KOPT-K1 (cell line): ENCODE measurements at regions not wholly inside any gene's neighbourhood (a gene's known extent, or its start where the extent isn't known, plus 50 kb on each side); places are given as distances from the start of the nearest gene placed in this dataset.

Experiments used
- H3K27ac ChIP-seq: fragments of 200-600 bp; sonication (generic); 2 replicates; pipeline ENCODE4 v1.5.1; 2016; ENCODE audit warnings: antibody characterized with exemption, mild to moderate bottlenecking, low read depth, low read length; ENCODE audit not compliant: poor library complexity, severe bottlenecking
- H3K36me3 ChIP-seq: fragments of 200-600 bp; sonication (generic); 2 replicates; pipeline ENCODE4 v1.5.1; 2017; ENCODE audit warnings: antibody characterized with exemption, mild to moderate bottlenecking, low read length, moderate library complexity; ENCODE audit not compliant: insufficient read depth
- H3K9me3 ChIP-seq: fragments of 200-600 bp; sonication (generic); 2 replicates; pipeline ENCODE4 v1.5.1; 2017; ENCODE audit warnings: antibody characterized with exemption, low read length, mild to moderate bottlenecking; ENCODE audit not compliant: insufficient read depth, poor library complexity, severe bottlenecking

DNA sequence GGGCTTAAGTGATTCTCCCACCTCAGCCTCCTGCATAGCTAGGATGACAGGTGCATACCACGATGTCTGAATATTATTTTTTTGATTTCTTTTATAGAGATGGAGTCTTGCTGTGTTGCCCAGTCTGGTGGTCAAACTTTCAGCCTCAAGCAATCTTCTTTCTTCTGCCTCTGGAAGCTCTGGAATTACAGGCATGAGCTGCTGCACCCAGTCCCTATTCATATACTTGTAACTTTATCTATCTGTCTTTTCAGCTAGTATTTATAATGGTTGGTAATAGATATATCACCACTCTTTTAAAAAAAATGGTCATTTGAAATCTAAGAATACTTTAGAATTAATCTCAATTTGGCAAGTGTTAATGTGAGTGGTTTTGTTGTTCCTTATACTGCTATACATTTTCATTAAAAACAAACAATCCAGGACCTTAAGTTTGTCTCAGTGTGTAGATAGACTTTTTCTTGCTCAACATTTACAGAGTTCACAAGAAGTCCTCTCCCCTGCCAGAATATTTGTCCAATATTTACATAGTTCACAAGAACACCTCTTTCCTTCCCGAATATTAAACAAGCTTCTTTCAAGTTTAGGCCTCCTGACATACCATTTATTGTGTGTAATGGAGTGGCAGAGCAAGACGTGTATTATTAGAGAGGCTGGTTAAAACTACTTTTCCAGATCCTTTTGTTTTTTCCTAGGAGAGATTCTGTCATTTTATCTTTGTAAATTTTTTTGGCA is 1197.4 kb upstream of the ADGRL3 start:
- H3K9me3 ChIP-seq = no peaks in the 10 kb centered on the region
- H3K27ac ChIP-seq = no peak overlapping the region
- H3K36me3 ChIP-seq = no peaks in the 10 kb centered on the region

DNA sequence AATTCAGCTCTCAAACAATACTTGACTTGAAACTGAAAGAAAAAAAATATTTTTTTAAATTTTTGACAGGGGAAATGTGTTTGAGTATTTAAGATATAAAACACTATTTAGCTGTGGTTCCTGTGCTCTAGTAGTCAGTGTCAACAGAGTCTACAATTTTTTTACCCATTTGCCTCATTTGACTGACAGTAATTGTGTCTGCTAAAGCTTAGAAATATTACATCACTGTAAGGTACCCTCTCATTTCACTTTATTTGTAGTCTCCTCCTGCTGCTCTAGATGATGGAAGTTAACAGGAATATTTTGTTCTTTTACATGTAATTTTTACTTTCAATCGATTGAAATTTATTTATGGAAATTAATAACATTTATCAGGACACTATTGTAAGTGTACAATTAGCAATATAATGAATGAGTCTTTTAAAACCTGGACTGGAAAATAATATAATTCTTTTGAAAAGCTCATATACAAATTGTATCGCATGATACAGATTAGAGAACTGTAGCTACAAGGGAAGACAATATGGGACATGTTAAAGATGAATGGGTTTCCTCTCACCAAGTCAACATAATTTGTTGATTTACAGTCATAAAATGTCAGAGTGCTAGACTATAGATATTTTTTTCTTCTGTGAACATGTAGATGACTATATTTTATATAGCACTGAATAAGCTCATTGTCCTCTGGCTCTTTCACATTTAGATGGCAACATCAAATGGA is 1186.5 kb upstream of the ADGRL3 start:
- no peaks in the 10 kb centered on the region for H3K36me3 ChIP-seq
- no peaks in the 10 kb centered on the region for H3K9me3 ChIP-seq
- no peak overlapping the region for H3K27ac ChIP-seq

DNA sequence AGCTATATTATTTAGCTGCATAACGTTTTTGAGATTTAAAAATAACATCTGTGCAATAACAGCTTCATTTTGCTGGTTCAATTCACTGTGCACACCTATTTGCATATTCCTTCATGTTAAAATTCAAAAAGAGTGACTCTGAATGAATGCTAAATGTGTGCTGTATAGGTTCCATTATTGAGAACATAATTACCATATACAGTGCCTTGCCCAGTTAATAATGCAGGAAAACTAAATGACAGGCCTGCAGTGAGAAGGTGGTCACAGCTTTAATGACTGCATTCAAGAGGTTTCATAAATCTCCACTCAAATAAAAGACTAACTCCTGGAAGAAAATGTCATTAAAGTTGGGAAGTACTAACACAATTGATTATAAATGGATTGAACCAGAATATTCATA is 1183.2 kb upstream of the ADGRL3 start:
- no peaks in the 10 kb centered on the region for H3K9me3 ChIP-seq
- no peak overlapping the region for H3K27ac ChIP-seq
- H3K36me3 ChIP-seq = no peaks in the 10 kb centered on the region

DNA sequence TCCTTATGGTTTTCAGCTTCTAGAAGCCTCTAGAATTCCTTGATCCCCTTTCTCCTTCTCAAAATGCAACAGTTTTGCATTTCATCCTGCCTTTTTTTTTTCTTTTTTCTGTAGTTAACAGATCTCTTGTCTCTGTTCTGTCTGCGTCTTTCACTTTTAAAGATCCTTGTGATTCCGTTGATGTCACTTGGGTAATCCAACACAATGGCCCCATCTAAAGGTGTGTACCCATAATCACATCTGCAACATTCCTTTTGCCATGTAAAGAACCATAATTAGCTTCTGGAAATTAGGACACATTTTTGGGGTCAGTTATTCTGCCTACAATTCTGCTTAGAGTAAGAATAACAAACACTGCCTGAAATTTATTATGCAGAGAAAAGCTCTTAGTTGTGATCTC is 1180.9 kb upstream of the ADGRL3 start:
- Histone ChIP-seq H3K36me3 (no peaks in the 10 kb centered on the region), H3K27ac (no peak overlapping the region), H3K9me3 (no peaks in the 10 kb centered on the region)

DNA sequence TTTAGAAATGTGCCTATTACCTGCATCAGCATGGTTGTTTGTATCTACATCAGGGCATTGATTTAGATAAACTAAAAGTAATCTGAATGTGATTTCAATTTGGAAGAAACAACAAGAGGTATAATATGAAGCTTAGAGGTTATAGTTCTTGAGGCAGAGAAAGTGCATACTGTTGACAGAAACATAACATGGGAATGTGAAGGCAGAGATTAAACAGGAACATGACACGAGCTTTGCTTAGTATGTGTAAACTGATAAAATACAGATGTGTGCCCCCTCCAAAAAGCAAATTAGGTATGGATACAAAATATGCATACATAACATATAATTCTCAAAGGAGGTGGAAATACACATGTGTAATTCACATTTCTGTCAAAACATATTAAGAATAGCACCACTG is 1180.2 kb upstream of the ADGRL3 start:
- Histone ChIP-seq H3K9me3 (no peaks in the 10 kb centered on the region), H3K36me3 (no peaks in the 10 kb centered on the region), H3K27ac (no peak overlapping the region)

DNA sequence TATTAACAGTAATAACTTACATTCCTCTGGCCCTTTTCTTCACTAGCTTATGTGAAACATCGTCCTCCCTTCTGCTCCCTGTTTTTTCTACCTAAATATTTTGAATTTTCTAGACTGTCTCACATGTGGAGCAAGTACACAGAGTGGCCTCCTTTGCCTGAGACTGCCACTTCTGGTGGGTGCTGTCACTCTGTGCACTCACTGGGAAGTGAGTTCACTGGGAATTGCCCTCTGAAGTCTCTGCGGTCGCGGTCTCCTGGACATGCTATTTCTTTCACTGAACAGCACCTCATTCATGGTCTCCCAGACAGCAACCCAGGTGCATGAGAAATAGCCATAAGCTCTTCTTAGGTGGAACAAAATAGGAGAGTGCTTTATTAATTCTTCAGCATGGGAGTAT is 1179.7 kb upstream of the ADGRL3 start:
- H3K36me3 ChIP-seq = no peaks in the 10 kb centered on the region
- H3K9me3 ChIP-seq = no peaks in the 10 kb centered on the region
- H3K27ac ChIP-seq = no peak overlapping the region

DNA sequence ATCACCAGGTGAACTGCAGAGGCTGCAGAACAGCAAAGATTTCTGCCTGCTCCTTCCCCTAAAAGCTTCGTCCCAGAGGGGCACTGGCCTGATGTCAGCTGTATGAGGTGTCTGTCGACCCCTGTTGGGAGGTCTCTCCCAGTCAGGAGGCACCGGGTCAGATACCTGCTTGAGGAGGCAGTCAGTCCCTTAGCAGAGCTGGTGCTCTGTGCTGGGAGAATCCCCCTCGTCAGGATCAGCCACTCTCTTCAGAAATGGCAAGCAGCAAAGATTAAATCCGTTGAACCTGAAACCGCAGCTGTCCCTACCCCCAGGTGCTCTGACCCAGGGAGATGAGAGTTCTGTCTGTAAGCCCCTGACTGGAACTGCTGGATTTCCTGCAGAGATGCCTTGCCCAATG is 1166.3 kb upstream of the ADGRL3 start:
- H3K27ac ChIP-seq = no peak overlapping the region
- no peaks in the 10 kb centered on the region for H3K36me3 ChIP-seq
- H3K9me3 ChIP-seq = no peaks in the 10 kb centered on the region

DNA sequence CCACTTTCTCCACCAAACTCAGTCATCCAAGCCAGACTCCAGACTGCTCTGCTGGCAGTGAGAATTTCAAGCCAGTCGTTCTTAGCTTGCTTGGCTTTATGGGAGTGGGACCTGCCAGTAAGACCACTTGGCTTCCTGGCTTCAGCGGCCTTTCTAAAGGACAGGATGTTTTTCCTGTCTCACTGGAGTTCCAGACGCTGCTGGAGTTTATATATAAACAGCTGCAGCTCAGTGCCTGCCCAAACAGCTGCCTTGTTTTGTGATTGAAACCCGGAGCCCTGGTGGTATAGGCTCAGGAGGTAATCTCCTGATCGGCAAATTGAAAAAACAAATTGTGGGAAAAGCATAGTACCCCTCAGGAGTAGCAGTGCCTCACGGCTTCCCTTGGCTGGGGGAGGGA is 1165.8 kb upstream of the ADGRL3 start:
- H3K27ac ChIP-seq = no peak overlapping the region
- no peaks in the 10 kb centered on the region for H3K36me3 ChIP-seq
- H3K9me3 ChIP-seq = no peaks in the 10 kb centered on the region

DNA sequence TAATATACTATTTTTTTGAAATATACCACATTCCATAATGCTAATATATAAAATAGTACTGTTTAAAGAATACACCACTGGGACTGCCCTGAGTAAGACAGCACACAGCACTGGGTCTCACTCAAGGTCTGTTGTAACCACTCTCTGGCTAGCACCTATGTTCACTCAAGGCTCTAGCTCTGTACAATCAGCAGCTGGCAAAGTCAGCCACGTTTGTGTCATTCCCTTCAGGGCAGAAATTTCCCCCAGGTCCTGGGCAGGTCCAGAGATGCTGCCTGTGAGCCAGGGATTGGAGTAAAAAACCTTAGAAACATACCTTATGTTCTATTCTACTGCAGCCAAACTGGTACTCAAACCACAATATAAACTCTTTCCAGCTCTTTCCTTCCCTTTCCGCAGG is 1160.2 kb upstream of the ADGRL3 start:
- H3K9me3 ChIP-seq = no peaks in the 10 kb centered on the region
- no peaks in the 10 kb centered on the region for H3K36me3 ChIP-seq
- no peak overlapping the region for H3K27ac ChIP-seq

DNA sequence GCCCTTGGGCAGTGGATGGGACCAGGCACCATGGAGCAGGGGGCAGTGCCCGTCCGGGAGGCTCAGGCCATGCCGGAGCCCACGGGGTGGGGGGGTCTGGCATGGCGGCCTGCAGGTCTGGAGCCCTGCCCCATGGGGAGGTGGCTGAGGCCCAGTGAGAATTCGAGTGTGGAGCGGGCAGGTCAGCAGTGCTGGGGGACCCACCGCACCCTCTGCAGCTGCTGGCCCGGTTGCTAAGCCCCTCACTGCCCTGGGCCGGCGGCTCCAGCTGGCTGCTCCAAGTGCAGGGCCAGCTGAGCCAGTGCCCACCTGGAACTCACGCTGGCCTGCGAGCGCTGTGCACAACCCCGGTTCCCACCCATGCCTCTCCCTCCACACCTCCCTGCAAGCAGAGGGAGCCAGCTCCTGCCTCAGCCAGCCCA is 1157.9 kb upstream of the ADGRL3 start:
- Histone ChIP-seq H3K27ac (no peak overlapping the region), H3K36me3 (no peaks in the 10 kb centered on the region), H3K9me3 (no peaks in the 10 kb centered on the region)

DNA sequence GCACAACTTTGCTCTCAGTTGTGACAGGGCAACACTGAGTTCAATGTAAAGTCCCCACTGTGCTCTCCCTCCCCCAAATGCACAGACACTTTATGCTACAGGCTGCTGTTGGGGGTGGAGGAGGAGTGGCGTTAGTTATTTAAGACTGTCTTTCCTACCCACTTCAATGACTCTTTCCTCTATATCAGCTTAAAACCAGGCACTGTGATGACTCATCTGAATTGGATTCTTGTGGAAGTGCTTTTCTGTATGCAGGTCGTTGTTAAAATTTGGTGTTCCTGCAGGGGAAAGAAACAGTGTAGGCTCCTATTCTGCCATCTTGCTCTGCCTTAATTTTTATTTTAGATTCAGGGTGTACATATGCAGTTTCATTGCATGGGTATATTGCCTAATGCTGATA is 1157.2 kb upstream of the ADGRL3 start:
- no peak overlapping the region for H3K27ac ChIP-seq
- no peaks in the 10 kb centered on the region for H3K36me3 ChIP-seq
- H3K9me3 ChIP-seq = no peaks in the 10 kb centered on the region

DNA sequence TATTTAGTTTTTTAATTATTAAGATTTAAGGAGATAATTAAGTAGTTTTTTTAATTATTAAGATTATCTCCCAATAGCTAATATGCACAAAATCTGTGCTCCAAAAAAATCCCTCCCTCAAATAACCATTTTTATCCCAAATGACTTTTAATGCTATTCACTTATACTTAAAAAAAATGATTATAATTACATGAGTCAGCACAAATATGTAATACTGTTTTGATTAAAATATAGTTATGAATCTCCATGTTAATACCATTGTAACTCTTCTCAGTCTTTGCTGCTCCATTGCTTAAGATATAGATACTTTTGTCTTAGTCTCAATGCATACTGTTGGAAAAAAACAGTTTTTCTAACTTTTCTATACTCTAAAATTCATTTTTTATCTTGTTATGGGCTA is 1121.1 kb upstream of the ADGRL3 start:
- Histone ChIP-seq H3K27ac (no peak overlapping the region), H3K36me3 (no peaks in the 10 kb centered on the region), H3K9me3 (no peaks in the 10 kb centered on the region)

DNA sequence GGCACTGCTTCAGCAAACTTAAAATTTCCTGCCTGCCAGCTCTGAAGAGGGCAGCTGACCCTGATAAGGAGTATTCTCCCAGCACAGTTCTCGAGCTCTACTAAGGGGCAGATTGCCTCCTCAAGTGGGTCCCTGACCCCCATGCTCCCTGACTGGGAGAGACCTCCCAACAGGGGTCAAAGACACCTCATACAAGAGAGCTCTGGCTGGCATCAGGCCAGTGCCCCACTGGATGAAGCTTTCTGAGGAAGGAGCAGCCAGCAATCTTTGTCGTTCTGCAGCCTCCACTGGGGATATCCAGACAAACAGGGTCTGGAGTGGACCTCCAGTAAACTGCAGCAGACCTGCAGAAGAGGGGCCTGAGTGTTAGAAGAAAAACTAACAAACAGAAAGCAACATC is 1118.3 kb upstream of the ADGRL3 start:
- Histone ChIP-seq H3K27ac (no peak overlapping the region), H3K9me3 (no peaks in the 10 kb centered on the region), H3K36me3 (no peaks in the 10 kb centered on the region)

DNA sequence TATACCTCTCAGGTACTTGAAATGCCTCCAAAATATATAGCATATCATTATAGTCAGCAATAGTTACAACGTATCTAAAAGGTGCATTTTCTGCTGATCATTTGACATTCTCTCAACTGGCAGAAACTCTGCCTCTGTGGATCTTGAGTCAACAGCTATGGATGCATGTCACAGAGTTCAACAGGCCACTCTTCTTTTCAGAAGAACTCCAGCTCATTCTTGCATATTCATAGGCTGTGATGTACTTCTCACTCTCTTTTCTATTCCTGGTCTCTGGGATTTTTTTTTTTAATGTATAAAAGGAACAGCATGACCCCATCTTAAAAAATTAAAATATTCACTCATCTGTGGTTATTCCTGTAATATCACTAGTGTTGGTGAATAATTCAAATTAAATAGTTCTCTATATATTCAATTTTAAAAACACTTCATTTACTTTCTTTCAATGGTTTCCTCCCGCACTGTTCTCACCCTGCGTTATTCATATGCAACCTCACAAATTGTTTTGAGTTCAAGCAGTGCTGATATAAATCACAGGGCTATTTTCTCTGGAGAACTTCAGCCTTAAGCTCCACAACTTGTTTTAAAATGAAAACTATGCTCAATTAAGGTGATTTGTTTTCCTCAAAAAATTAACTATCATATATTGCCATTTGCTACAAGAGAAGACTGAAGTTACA is 1111.2 kb upstream of the ADGRL3 start:
- Histone ChIP-seq H3K36me3 (no peaks in the 10 kb centered on the region), H3K9me3 (no peaks in the 10 kb centered on the region), H3K27ac (no peak overlapping the region)

DNA sequence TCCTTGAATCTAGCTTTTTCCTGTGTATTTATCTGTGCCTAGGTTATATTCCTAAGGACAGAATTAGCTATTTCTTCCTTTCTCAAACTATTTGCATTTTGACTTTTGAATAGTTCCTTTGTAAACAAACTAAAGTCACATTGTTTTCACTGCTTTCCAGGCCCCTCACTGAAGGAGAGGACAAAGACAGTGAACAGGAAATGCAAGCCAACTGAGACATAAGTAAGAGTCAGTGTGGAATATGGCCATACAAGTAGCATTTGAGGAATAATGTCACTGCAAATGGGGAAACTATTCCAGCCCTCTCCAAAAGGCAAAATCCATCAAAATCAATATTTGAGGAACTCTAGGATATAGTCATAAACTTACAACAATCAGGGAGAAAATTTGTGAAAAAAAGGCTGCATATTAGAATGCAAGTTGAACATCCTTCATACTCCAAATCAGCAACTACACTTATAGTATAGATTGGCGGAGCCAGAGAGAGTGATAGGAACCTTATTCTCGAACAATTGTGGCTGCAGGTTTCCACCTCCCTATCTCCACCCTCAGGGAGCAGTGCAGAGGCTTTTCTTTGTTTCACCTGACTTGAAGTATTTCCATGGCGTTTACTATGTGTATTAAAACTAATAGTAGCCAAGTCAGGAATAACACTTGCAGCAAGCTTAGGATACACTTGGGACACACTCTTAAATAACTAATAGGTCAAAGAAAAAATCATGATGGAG is 1110.4 kb upstream of the ADGRL3 start:
- Histone ChIP-seq H3K36me3 (no peaks in the 10 kb centered on the region), H3K27ac (no peak overlapping the region), H3K9me3 (no peaks in the 10 kb centered on the region)
